ENCODE measurements at regions not wholly inside any gene's neighbourhood (a gene's known extent, or its start where the extent isn't known, plus 50 kb on each side); places are given as distances from the start of the nearest gene placed in this dataset.

- no peak for DNase-seq (ENCODE audit: low spot score)
- H3K4me2 ChIP-seq = no peak overlapping the region
- no peaks in the 10 kb centered on the region for H3K4me1 ChIP-seq (ENCODE audit: insufficient read depth)
- no peak overlapping the region for H2AFZ ChIP-seq
- H3K36me3 ChIP-seq (replicated peaks; ENCODE audit: insufficient read depth, low read depth) = no peaks in the 10 kb centered on the region
- H3K9me3 ChIP-seq (ENCODE audit: low read depth) = no peaks in the 10 kb centered on the region
- 88% methylated on average over 3 of the region's 3 CpGs for WGBS (ENCODE audit: low lambda C conversion rate, missing lambda C conversion rate)
- no peak overlapping the region for H3K27ac ChIP-seq
- H3K4me3 ChIP-seq = no peak overlapping the region
- no peak for TF ChIP-seq CTCF (IDR thresholded peaks at IDR 0.05; ENCODE audit: poor library complexity)
- TF ChIP-seq EZH2phosphoT487 (IDR thresholded peaks at IDR 0.05; ENCODE audit: low read depth, severe bottlenecking, unreplicated experiment) = no peak
- no peak for TF ChIP-seq EZH2 (IDR thresholded peaks at IDR 0.05; ENCODE audit: borderline replicate concordance)
- H3K27me3 ChIP-seq = peaks cover 12% of the 10 kb centered on the region
- no peaks in the 10 kb centered on the region for H3K9me2 ChIP-seq (replicated peaks; ENCODE audit: insufficient read depth)
- H4K20me1 ChIP-seq (ENCODE audit: insufficient read depth, poor library complexity, severe bottlenecking) = no peaks in the 10 kb centered on the region
- H3K79me2 ChIP-seq = no peaks in the 10 kb centered on the region
Observed at GRCh38 chr3:71857956-71858355, 73.0 kb upstream of the PROK2 start.

- Histone ChIP-seq H4K20me1 (ENCODE audit: insufficient read depth, poor library complexity, severe bottlenecking) (no peaks in the 10 kb centered on the region), H3K9me3 (ENCODE audit: low read depth) (no peaks in the 10 kb centered on the region), H3K36me3 (replicated peaks; ENCODE audit: insufficient read depth, low read depth) (no peaks in the 10 kb centered on the region), H3K4me2 (no peak overlapping the region), H3K27ac (no peak overlapping the region), H3K79me2 (no peaks in the 10 kb centered on the region), H3K27me3 (peaks cover 21% of the 10 kb centered on the region), H3K4me1 (ENCODE audit: insufficient read depth) (no peaks in the 10 kb centered on the region), H2AFZ (no peak overlapping the region), H3K9me2 (replicated peaks; ENCODE audit: insufficient read depth) (no peaks in the 10 kb centered on the region), H3K4me3 (no peak overlapping the region)
- TF ChIP-seq CTCF (IDR thresholded peaks at IDR 0.05; ENCODE audit: poor library complexity) (no peak), EZH2phosphoT487 (IDR thresholded peaks at IDR 0.05; ENCODE audit: low read depth, severe bottlenecking, unreplicated experiment) (no peak), EZH2 (IDR thresholded peaks at IDR 0.05; ENCODE audit: borderline replicate concordance) (no peak)
- DNase-seq (ENCODE audit: low spot score) = no peak
- 89% methylated on average over 4 of the region's 4 CpGs for WGBS (ENCODE audit: low lambda C conversion rate, missing lambda C conversion rate)
Observed at GRCh38 chr3:71854706-71855105, 69.8 kb upstream of the PROK2 start.

- DNase-seq (ENCODE audit: low spot score) = no peak
- H3K9me2 ChIP-seq (replicated peaks; ENCODE audit: insufficient read depth) = no peaks in the 10 kb centered on the region
- no peaks in the 10 kb centered on the region for H3K4me1 ChIP-seq (ENCODE audit: insufficient read depth)
- H3K27ac ChIP-seq = no peak overlapping the region
- peaks cover 21% of the 10 kb centered on the region for H3K27me3 ChIP-seq
- no peak overlapping the region for H3K4me3 ChIP-seq
- H3K4me2 ChIP-seq = no peak overlapping the region
- H2AFZ ChIP-seq = no peak overlapping the region
- H4K20me1 ChIP-seq (ENCODE audit: insufficient read depth, poor library complexity, severe bottlenecking) = no peaks in the 10 kb centered on the region
- no peaks in the 10 kb centered on the region for H3K79me2 ChIP-seq
- TF ChIP-seq EZH2phosphoT487 (IDR thresholded peaks at IDR 0.05; ENCODE audit: low read depth, severe bottlenecking, unreplicated experiment) = no peak
- no peak for TF ChIP-seq CTCF (IDR thresholded peaks at IDR 0.05; ENCODE audit: poor library complexity)
- no peak for TF ChIP-seq EZH2 (IDR thresholded peaks at IDR 0.05; ENCODE audit: borderline replicate concordance)
- H3K36me3 ChIP-seq (replicated peaks; ENCODE audit: insufficient read depth, low read depth) = no peaks in the 10 kb centered on the region
- 69% methylated on average over 5 of the region's 5 CpGs for WGBS (ENCODE audit: low lambda C conversion rate, missing lambda C conversion rate)
- no peaks in the 10 kb centered on the region for H3K9me3 ChIP-seq (ENCODE audit: low read depth)
Observed at GRCh38 chr3:71854096-71854495, 69.1 kb upstream of the PROK2 start.

GRCh38 chr3:71851878-71852277 is 66.9 kb upstream of the PROK2 start:
- Histone ChIP-seq H4K20me1 (ENCODE audit: insufficient read depth, poor library complexity, severe bottlenecking) (no peaks in the 10 kb centered on the region), H3K27ac (no peak overlapping the region), H3K4me2 (no peak overlapping the region), H3K9me2 (replicated peaks; ENCODE audit: insufficient read depth) (no peaks in the 10 kb centered on the region), H3K4me1 (ENCODE audit: insufficient read depth) (no peaks in the 10 kb centered on the region), H3K4me3 (no peak overlapping the region), H3K27me3 (peaks cover 21% of the 10 kb centered on the region), H3K36me3 (replicated peaks; ENCODE audit: insufficient read depth, low read depth) (no peaks in the 10 kb centered on the region), H3K9me3 (ENCODE audit: low read depth) (no peaks in the 10 kb centered on the region), H3K79me2 (no peaks in the 10 kb centered on the region), H2AFZ (no peak overlapping the region)
- WGBS (ENCODE audit: low lambda C conversion rate, missing lambda C conversion rate) = 96% methylated on average over 3 of the region's 3 CpGs
- TF ChIP-seq EZH2 (IDR thresholded peaks at IDR 0.05; ENCODE audit: borderline replicate concordance) (no peak), CTCF (IDR thresholded peaks at IDR 0.05; ENCODE audit: poor library complexity) (no peak), EZH2phosphoT487 (IDR thresholded peaks at IDR 0.05; ENCODE audit: low read depth, severe bottlenecking, unreplicated experiment) (no peak)
- no peak for DNase-seq (ENCODE audit: low spot score)

Data from hepatocyte (in vitro differentiated cells).